Suprapubic skin (tissue), 4 donors: ENCODE measurements at regions not wholly inside any gene's neighbourhood (a gene's known extent, or its start where the extent isn't known, plus 50 kb on each side); places are given as distances from the start of the nearest gene placed in this dataset.

ENCODE experiments used
- DNase-seq, 2 donors: peaks; one replicate each; pipeline ENCODE4 v3.0.0-alpha.2; 2019; ENCODE audit warnings: low spot score in 2 of 2
- H3K27ac ChIP-seq: fragments of 200-600 bp; sonication (generic); one replicate; pipeline ENCODE4 v1.5.1; 2019
- H3K27me3 ChIP-seq: fragments of 200-600 bp; sonication (generic); one replicate; pipeline ENCODE4 v1.5.1; 2019
- H3K36me3 ChIP-seq: fragments of 200-600 bp; sonication (generic); one replicate; pipeline ENCODE4 v1.5.1; 2019
- H3K4me1 ChIP-seq: fragments of 200-600 bp; sonication (generic); one replicate; pipeline ENCODE4 v1.5.1; 2019
- H3K4me3 ChIP-seq: fragments of 200-600 bp; sonication (generic); one replicate; pipeline ENCODE4 v1.5.1; 2019; ENCODE audit warnings: mild to moderate bottlenecking
- H3K9me3 ChIP-seq: fragments of 200-600 bp; sonication (generic); one replicate; pipeline ENCODE4 v1.5.1; 2019
- CTCF ChIP-seq, 2 donors: fragments of 200-600 bp in 1 of 2; fragments of 450-650 bp in 1 of 2; sonication (generic) in 1 of 2; IDR thresholded peaks; one replicate each; pipeline ENCODE4 v1.5.1; 2016 to 2019; ENCODE audit warnings: antibody characterized with exemption in 2 of 2, mild to moderate bottlenecking in 1 of 2, moderate library complexity in 1 of 2
- EP300 ChIP-seq: sonication (generic); formaldehyde crosslinking; IDR thresholded peaks from one replicate; pipeline ENCODE4 v1.6.1; 2017; ENCODE audit warnings: antibody characterized with exemption
- POLR2A ChIP-seq, 2 donors: fragments of 450-650 bp; IDR thresholded peaks; one replicate each; pipeline ENCODE4 v1.6.1; 2017; ENCODE audit warnings: antibody characterized with exemption in 2 of 2, mild to moderate bottlenecking in 2 of 2, moderate library complexity in 2 of 2
- POLR2AphosphoS5 ChIP-seq, 3 donors: sonication (generic); formaldehyde crosslinking; IDR thresholded peaks; one replicate each; pipeline ENCODE4 v1.6.1; 2017; ENCODE audit warnings: antibody characterized with exemption in 3 of 3
- WGBS: methylation state at CpG from one replicate; pipeline ENCODE4 v1.1.5; 2018; 5-methylcytosine and 5-hydroxymethylcytosine counted together

GRCh38 chr14:65945327-65945726 lies 532.8 kb downstream of the FUT8 start:
- no peak overlapping the region for H3K27ac ChIP-seq
- TF ChIP-seq CTCF (IDR thresholded peaks at IDR 0.05) (no peak), EP300 (no peak), POLR2A (IDR thresholded peaks at IDR 0.05) (no peak), POLR2AphosphoS5 (IDR thresholded peaks at IDR 0.05) (no peak)

GRCh38 chr14:65946494-65946893 lies 534.0 kb downstream of the FUT8 start:
- DNase-seq: no peak
- 69% methylated on average over 4 of the region's 4 CpGs for WGBS
- Histone ChIP-seq H3K36me3 (no peaks in the 10 kb centered on the region), H3K27ac (no peak overlapping the region), H3K4me3 (no peak overlapping the region), H3K4me1 (no peaks in the 10 kb centered on the region), H3K9me3 (no peaks in the 10 kb centered on the region), H3K27me3 (peaks cover 20% of the 10 kb centered on the region)
- TF ChIP-seq EP300 (no peak), POLR2A (IDR thresholded peaks at IDR 0.05) (no peak), POLR2AphosphoS5 (IDR thresholded peaks at IDR 0.05) (no peak), CTCF (IDR thresholded peaks at IDR 0.05) (no peak)

More at GRCh38 chr14:65945327-65945726, 532.8 kb downstream of the FUT8 start:
- peaks cover 17% of the 10 kb centered on the region for H3K27me3 ChIP-seq
- H3K4me3 ChIP-seq: no peak overlapping the region
- no peaks in the 10 kb centered on the region for H3K4me1 ChIP-seq
- no peak for DNase-seq
- no peaks in the 10 kb centered on the region for H3K9me3 ChIP-seq
- WGBS: 84% methylated on average over 3 of the region's 3 CpGs
- no peaks in the 10 kb centered on the region for H3K36me3 ChIP-seq

GRCh38 chr14:65948302-65948701 lies 535.8 kb downstream of the FUT8 start:
- Histone ChIP-seq H3K27me3 (peaks cover 20% of the 10 kb centered on the region), H3K4me3 (no peak overlapping the region), H3K36me3 (no peaks in the 10 kb centered on the region), H3K4me1 (no peaks in the 10 kb centered on the region), H3K9me3 (no peaks in the 10 kb centered on the region), H3K27ac (no peak overlapping the region)
- TF ChIP-seq POLR2AphosphoS5 (IDR thresholded peaks at IDR 0.05) (no peak), POLR2A (IDR thresholded peaks at IDR 0.05) (no peak), EP300 (no peak), CTCF (IDR thresholded peaks at IDR 0.05) (no peak)
- DNase-seq: no peak
- 61% methylated on average over 8 of the region's 8 CpGs for WGBS

- WGBS: 62% methylated on average over 4 of the region's 4 CpGs
- TF ChIP-seq CTCF (IDR thresholded peaks at IDR 0.05): no peak
- no peak for TF ChIP-seq EP300
- TF ChIP-seq POLR2AphosphoS5 (IDR thresholded peaks at IDR 0.05): no peak
- TF ChIP-seq POLR2A (IDR thresholded peaks at IDR 0.05): no peak
- H3K4me3 ChIP-seq: no peak overlapping the region
- DNase-seq: no peak
- no peaks in the 10 kb centered on the region for H3K36me3 ChIP-seq
- H3K27me3 ChIP-seq: peaks cover 20% of the 10 kb centered on the region
- no peaks in the 10 kb centered on the region for H3K4me1 ChIP-seq
- H3K9me3 ChIP-seq: no peaks in the 10 kb centered on the region
- H3K27ac ChIP-seq: no peak overlapping the region
Observed at GRCh38 chr14:65949711-65950516, 536.3 kb upstream of the CCDC196 start.

GRCh38 chr14:65954942-65955341 lies 531.2 kb upstream of the CCDC196 start:
- TF ChIP-seq EP300: no peak
- no peak for TF ChIP-seq POLR2A (IDR thresholded peaks at IDR 0.05)
- no peak for TF ChIP-seq POLR2AphosphoS5 (IDR thresholded peaks at IDR 0.05)
- TF ChIP-seq CTCF (IDR thresholded peaks at IDR 0.05): no peak
- Histone ChIP-seq H3K4me3 (no peak overlapping the region), H3K9me3 (no peaks in the 10 kb centered on the region), H3K4me1 (no peaks in the 10 kb centered on the region), H3K27ac (no peak overlapping the region), H3K36me3 (no peaks in the 10 kb centered on the region), H3K27me3 (peaks cover 3% of the 10 kb centered on the region)
- 89% methylated on average over 2 of the region's 2 CpGs for WGBS
- DNase-seq: no peak
